ENCODE measurements at regions not wholly inside any gene's neighbourhood (a gene's known extent, or its start where the extent isn't known, plus 50 kb on each side); places are given as distances from the start of the nearest gene placed in this dataset.

- no peak overlapping the region for H3K27ac ChIP-seq
- DNase-seq (ENCODE audit: low read depth, low spot score), result no peak
Observed at GRCh38 chr11:16454289-16454863, 98.0 kb upstream of the SOX6 start.

GRCh38 chr11:16448123-16448717 lies 91.9 kb upstream of the SOX6 start:
- no peak for DNase-seq (ENCODE audit: low read depth, low spot score)
- H3K27ac ChIP-seq, result no peak overlapping the region

- no peak overlapping the region for H3K27ac ChIP-seq
- DNase-seq (ENCODE audit: low read depth, low spot score), result no peak
Observed at GRCh38 chr11:16441461-16441860, 85.1 kb upstream of the SOX6 start.

- no peak for DNase-seq (ENCODE audit: low read depth, low spot score)
- H3K27ac ChIP-seq, result no peak overlapping the region
Observed at GRCh38 chr11:16440136-16440535, 83.8 kb upstream of the SOX6 start.

GRCh38 chr11:16434036-16434435 lies 77.7 kb upstream of the SOX6 start:
- no peak for DNase-seq (ENCODE audit: low read depth, low spot score)

GRCh38 chr11:16430674-16431073 lies 74.3 kb upstream of the SOX6 start:
- no peak overlapping the region for H3K27ac ChIP-seq
- DNase-seq (ENCODE audit: low read depth, low spot score), result no peak

More at GRCh38 chr11:16434036-16434435, 77.7 kb upstream of the SOX6 start:
- H3K27ac ChIP-seq, result no peak overlapping the region

- no peak overlapping the region for H3K27ac ChIP-seq
- no peak for DNase-seq (ENCODE audit: low read depth, low spot score)
Observed at GRCh38 chr11:16421826-16422225, 65.5 kb upstream of the SOX6 start.

GRCh38 chr11:16418428-16419097 lies 62.2 kb upstream of the SOX6 start:
- no peak overlapping the region for H3K27ac ChIP-seq
- no peak for DNase-seq (ENCODE audit: low read depth, low spot score)

- H3K27ac ChIP-seq, result no peak overlapping the region
- DNase-seq (ENCODE audit: low read depth, low spot score), result no peak
Observed at GRCh38 chr11:16412525-16413172, 56.3 kb upstream of the SOX6 start.

- H3K27ac ChIP-seq, result no peak overlapping the region
- DNase-seq (ENCODE audit: low read depth, low spot score), result no peak
Observed at GRCh38 chr11:16410479-16410878, 54.1 kb upstream of the SOX6 start.

- DNase-seq (ENCODE audit: low read depth, low spot score), result no peak
Observed at GRCh38 chr11:16408619-16409018, 52.3 kb upstream of the SOX6 start.

GRCh38 chr11:16406226-16406625 lies 49.9 kb upstream of the SOX6 start:
- H3K27ac ChIP-seq, result no peak overlapping the region
- DNase-seq (ENCODE audit: low read depth, low spot score), result no peak

More at GRCh38 chr11:16408619-16409018, 52.3 kb upstream of the SOX6 start:
- H3K27ac ChIP-seq, result no peak overlapping the region

All from epithelial cell of prostate (primary cell).